HG03520 (cell line): ENCODE measurements at regions not wholly inside any gene's neighbourhood (a gene's known extent, or its start where the extent isn't known, plus 50 kb on each side); places are given as distances from the start of the nearest gene placed in this dataset.

Experiments used
- ATAC-seq: cut with Tn5 transposase; IDR thresholded peaks from one replicate; pipeline ENCODE4 v1.9.1; 2021; ENCODE audit warnings: mild to moderate bottlenecking, moderate library complexity; ENCODE audit not compliant: unreplicated experiment

DNA sequence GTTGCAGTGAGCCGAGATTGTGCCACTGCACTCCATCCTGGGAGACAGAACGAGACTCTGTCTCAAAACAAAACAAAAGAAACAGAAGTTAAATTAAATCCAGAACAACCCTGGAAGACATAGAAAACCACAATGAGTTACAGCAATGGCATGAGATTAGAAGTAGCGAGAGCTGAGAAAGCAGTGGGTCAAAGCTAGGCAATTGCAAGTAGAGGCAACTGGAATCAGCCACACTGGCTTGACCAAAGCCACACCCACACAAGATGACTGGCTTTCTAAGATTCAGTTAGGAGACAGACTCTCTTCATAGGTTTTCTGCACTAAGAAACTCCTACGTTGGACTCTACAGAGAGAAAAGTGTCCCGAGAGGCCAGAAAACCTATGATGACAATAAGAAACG, 443.0 kb downstream of the GPM6A start:
- no peak for ATAC-seq

DNA sequence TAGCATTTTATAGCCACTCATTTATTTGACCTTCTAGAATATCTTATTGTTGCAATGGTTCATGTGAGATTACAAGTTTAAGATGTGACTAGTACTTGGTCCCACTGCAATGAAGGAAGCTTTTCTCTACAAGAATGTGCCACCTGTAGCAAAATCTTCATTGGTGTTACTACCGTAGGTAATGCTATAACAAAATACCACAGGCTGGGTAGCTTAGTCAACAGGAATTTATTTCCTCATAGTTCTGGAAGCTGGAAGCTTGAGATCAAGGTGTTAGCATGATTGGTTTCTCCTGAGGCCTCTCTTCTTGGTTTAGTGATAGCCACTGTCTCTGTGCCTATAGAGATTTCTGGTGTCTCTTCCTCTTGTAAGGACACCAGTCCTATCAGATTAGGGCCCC, 441.0 kb downstream of the GPM6A start:
- no peak for ATAC-seq

DNA sequence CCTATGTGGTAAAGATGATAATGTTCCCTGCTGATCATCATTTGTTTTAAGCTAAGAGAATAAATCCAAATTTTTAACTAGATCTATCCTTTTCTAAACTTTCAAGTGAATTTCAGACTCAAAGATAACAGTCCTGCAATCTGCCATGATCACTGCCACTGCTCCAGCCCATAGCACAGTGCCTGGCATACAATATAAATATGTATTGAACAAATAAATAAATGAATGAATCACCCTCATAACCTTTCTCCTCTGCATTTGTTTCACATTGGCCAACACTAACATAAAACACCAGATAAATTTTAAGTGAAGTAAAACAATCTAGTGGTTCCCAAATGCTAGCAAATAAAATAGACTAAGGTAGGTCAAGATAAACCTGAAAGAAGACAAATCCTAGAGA, 439.0 kb downstream of the GPM6A start:
- no peak for ATAC-seq

DNA sequence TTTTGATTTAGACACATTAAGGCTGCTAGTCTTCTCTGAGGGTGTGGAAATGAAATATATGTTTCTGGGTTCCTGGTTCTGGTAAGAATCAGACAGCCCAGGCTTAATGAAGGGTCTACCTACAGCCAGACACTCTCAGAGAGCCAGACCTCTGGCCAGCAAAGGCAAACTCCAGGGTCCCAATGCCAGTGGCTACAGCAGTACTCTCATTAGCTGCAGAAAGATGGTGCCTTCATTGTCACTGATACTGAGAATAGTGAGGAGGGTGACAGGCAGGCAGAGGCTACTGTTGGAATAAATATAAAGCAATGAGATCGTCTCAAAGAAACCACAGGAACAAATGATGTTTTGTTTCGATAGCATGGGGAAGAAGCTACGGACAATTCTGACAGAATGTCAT, 437.6 kb downstream of the GPM6A start:
- ATAC-seq = no peak

DNA sequence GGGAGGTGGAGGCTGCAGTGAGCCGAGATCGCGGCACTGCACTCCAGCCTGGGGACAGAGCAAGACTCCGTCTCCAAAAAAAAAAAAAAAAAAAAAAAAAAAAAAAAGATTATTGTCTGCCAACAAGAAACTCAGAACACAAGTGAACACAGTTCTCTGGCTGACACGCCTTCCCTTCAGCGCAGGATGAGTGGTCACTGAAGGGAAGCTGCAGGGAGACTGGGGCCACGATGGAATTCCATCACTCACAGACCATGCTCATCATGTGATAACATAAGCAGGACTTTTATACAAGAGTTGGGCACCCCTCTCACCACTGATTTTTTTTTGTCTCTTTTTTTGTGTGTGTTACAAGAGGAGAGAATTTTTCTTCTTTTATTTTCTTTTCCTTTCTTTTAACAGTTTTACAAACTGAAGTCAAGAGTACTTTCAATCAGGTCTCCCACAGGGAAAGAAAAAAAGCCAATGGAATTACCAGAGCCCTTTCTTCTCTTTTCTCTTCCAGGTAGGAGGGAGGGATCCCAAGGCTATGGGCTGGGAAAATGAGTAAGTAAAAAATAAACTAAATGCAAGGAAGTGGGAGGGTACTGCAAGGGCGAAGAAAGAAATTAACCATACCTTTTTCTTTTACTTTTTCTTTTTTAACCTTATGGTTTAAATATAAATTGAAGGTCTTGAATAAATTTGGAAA, 435.6 kb downstream of the GPM6A start:
- no peak for ATAC-seq

DNA sequence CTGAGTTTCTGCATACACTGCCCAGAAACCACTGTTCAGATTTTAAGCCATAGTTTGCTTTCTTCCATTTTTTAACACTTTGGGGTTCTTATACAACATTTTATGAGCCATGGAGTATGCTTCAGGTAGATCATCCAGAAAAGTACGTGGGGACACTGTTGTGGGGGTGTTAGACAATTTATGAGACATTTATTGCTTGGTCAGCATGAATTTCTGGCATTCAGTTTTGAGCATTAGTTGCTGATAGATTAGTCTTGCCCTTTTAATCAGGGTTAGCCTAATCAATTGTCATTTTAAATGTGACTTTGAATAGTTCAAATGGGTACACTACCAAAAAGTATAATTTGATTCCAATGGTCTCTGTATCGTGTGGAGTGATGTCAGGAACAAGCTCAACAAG, 434.9 kb downstream of the GPM6A start:
- ATAC-seq = no peak

DNA sequence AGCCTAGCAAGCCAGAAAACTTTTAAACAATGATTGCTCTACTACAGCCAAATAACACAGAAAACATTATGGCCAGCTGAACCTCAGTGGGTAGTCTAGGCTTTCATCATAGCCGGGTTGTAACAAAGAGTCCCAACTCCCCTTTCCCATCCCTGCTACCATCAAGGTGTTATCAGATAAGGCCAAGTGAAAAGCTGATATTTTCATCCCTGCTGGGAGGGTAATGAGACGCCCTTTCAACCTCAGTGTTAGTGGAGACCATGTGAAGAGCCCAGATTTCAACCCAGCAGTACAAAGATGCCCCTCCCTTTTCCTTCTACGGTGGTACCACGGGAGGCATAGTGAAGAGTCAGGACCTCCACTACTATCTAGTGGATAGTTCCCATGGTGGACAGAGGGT, 433.7 kb downstream of the GPM6A start:
- no peak for ATAC-seq

DNA sequence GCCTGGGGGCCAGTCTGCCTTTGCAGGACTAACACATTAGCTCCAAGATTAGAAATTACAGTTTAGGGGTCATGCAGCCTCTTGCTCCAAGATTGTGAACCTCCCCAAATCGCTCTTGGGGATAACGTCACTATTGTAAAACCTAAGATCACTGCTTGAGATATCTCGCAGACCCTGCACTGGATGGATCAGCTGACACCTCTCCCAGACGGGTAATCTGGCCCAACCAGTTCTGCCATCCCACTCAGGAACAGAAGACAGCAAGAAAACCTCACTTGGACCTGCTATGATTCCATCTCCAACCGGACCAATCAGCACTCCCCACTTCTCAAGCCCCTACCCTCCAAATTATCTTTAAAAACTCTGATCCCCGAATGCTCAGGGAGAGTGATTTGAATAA, 431.2 kb downstream of the GPM6A start:
- no peak for ATAC-seq

DNA sequence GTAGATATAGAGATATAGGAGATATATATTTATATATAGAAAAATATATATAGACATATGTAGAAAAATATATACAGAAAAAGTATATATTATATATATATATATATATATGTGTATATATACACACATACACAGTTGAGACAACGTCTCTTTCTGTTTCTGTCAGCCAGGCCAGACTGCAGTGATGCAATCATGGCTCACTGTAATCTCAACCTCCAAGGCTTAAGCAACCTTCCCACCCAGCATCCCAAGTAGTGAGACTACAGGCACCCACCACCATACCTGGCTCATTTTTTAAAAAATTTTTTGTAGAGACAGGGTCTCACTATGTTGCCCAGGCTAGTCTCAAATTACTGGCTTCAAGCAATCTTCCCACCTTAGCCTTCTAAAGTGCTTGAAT, 426.3 kb downstream of the GPM6A start:
- ATAC-seq = no peak

DNA sequence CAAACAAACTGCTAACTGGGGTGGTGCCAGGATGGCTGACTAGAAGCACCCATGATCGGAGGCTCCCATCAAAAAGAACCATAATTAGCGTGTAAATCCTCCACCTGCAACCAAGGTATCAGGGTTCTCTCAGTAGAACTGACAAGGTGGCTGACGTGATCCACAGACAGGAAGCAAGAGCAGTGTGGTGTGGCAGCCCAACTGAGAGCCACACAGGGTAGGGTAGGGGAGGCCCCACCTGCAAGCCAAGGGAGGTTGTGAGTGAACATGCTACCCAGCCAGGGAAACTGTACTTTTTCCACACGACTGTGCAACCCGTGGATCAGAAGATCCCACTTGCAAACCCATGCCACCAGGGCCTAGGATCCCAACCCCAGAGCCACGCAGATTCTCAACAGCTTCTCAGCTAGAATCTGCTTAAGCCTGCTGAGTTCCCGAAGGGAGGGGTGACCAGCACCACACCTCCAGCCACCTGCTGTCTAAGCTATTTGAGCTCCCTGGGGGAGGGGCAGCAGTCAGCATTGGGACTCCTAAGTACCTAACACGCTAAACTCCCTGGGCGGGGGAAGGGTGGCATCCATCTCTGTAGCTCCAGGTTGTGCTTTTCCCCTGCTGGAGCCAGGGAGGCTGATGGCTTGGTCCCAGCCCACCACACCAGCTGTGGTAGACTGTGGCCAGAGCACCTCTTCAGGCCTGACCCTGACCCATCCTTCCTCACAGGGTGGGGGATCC, 425.1 kb downstream of the GPM6A start:
- no peak for ATAC-seq

DNA sequence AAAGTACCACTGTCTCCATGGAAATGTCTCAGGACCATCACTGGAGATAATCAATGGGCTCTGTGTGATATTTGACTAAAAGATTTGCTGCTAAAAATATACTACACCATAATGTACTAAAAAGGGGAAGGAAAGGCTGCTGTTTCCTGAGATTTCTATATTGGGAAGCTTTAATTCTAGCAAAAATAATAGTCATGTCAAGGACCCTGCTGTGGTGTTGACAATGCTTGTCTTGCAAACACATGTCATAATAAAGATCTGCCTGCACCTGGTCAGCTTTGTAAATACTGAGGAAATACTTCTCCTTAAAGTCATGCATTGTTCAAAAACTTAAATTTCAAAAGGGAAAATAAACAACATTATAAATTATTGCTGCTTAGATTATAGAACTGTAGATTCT, 417.9 kb downstream of the GPM6A start:
- no peak for ATAC-seq

DNA sequence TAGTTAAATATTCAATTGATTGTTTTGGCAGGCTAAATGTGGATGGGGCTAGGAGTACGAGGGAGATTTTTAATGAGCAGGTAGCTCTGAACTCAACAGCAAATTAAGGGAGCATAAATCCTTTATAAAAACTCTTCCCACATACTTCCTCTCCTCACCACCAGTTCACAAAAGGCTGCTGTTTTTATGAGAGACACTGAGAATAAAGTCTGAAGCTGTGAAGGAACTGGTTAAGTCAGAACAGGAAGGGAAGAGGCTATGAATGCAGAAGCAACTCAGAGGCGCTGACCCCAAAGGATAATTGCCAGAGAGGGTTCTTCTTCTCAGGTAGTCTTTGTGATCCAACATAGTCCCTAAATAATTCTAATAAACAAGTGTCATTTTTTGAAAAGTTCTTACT, 406.1 kb downstream of the GPM6A start:
- no peak for ATAC-seq

DNA sequence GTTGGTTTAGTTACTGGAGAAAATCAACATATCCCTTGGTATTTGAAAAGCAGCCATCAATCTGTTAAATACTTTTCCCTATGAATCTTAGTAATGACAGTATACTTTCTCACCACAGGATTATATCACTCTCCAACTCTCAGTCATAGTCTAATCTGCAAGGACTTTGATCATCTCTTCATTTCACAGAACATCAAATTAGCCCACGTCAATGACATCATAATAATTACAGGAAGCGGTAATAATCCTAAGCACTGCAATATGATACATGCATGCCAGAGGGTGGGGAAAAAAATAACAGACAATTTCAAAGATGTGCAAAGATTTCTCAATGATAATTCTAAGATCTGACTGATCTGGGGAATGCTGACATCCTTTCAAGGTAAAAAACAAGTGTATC, 404.1 kb downstream of the GPM6A start:
- ATAC-seq = no peak

DNA sequence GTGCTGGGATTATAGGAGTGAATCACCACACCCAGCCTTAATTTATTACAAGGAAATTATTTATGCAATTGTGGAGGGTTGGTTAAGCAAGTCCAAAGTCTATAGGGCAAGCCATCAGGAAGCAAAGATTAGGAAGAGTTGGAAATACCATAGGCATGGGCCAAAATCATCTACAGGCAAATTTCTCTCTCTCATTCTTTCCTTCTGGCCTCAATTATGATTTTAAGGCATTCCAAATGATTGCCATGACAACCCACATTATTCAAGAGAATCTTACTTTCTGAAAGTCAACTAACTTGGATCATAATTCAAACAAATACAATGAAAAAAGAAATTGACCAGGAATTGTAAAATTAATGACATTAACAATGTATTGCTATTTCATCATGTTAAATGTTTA, 400.8 kb downstream of the GPM6A start:
- ATAC-seq = no peak

DNA sequence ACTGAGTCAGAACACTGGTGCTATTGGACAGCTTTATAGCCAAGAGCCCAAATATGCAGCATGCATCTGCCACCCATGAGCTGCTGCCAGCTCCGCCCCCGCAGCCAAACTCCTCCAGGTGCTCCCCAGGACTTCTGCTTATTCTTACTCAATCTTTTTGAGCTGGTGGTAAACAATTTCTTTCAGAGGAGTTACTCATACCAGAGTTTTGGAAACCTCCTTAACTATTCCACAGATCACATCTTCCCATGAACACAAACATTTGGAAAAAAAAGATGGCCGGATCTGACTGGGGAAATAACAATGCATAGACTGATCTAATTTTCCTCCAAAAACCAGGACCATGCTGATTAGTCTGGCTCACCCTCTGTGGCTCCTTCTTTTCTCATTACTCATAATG, 399.9 kb downstream of the GPM6A start:
- no peak for ATAC-seq

DNA sequence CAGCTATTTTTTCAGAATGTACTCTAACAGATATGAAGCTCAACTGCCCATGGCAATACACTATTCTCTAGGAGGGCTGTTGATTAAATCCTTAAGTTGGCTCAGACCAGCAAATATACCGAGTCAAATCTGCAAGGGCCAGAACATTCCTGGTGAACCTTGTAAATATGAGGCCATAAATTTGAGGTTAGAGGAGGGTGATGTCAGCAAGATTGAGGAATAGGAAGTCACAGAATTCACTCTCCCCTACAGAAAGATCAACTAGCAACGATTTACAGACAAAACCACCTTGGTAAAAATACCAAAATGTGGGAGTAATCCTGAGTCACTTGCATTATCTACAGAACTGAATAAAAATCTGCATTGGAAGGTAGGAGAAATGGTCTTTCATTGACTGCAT, 399.3 kb downstream of the GPM6A start:
- ATAC-seq = no peak

DNA sequence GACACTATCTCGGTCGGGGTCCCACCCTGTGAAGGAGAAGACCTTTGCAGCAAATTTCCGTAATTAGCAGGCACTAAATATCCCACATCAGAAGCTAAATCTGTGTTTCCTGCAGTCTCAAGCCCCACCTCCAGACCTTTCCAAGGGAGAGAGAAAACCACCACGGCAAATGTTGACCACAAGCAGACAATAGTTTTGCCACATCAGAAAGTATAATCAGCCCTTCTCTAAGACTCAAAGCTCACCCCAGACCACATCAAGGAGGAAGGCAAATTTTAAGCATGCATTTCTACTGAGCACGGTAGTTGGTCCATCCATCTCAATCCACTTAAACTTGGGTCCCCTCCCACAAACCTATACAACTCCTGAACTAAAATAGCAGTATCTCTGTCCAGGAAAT, 398.5 kb downstream of the GPM6A start:
- ATAC-seq = no peak

DNA sequence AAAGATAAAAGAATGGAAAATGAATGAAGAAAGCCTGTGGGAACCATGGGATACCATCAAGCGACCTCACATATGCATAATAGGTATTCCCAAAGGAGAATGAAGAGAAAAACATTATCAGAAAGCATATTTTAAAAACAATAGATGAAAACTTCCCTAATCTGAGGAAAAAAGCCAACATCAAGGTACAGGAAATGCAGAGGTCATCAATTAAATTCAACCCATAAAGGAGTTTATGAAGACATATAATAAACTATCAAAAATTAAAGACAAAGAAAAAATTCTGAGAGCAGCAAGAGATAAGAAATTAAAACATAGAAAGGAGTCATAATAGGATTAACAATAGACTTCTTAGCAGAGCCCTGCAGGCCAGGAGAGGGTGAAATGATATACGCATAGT, 397.5 kb downstream of the GPM6A start:
- no peak for ATAC-seq

DNA sequence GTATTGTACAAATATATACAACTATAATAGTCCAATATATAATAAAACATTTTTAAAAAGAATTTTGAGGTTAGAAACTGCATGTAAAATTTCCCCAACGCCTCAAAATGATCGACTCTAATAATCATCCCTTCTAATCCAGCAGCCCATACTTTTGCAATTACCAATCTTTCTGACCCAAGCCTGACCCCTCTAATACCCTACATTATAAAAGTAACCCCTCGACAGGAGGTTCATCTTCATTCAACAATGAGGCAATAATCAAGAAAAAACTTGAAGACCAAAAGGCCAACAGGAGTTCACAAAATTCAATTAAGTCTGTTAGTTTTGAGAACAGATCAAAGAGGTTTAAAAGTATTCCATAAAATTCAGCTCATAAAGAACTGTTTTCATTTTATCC, 393.5 kb downstream of the GPM6A start:
- no peak for ATAC-seq

DNA sequence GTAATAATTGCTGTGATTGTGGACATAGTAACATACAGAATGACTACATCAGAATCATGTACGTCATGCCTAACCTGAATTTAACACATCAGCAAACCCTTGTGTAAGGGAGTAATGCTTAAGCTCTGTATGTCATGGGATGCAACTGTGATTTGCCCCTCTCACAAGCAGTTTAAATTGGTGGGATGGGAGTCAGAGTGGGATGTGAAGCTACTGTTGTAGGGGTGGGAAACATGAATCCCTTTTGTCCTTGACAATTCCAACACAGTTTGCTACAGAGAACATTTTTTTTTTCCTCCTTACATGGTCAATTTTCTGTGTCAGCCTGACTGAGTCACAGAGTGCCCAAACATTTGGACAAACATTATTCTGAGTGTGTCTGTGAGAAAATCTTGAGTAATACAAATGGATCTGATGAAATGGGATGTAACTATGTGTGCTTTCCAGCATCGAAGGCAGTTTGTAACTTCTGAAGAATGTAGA, 392.8 kb downstream of the GPM6A start:
- no peak for ATAC-seq

DNA sequence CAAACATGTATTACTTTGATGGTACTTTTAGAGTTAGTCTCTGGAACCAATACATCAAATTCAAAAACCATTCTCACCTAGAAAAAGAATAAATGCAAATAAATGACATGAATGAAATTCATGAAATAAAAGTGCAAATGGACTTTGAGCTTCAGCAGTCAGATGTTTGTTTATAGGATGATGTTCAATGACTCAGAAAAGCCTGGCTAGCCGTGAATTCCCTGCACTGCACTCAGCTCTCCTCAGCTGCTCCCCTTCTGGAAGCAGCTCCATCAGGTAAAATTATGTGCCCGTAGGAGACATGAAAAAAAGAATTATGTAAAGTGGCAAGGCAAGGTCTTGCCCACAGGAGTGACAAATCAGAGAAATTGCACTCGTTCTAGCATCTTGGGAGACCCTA, 390.6 kb downstream of the GPM6A start:
- ATAC-seq = no peak

DNA sequence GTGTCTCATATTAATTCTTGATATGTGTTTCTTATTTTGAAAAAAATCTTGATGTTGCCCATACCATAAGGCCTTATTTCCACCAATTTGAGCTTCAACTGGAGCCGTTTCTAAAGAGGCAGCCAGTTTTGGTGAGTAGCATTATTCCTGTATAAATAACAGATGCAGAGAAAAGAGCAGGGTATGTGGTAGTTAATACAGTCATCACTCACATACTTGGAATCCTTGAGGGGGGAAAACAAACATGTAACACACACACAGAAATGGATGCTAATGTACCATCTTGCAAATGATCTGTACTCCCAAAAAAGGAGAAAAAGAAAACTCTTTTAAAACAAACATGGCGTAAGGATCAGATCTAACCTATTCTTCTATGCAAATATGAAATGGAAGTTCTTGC, 389.7 kb downstream of the GPM6A start:
- ATAC-seq = no peak

DNA sequence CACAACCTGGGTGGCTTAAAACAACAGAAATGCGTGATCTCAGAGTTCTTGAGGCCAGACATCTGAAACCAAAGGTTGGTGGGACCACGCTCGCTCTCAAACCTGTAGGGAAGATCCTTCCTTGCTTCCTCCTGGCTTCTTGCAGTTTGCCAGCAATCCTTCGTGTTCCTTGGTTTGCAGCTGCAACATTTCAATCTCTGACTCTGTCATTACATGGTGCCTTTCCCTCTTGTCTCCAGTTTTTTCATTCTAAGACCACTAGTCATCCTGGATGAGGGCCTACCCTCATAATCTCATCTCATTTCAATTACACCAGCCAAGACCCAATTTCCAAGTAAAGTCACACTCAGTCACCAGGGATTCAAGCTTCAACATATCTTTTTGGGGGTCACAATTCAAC, 388.0 kb downstream of the GPM6A start:
- ATAC-seq = no peak
